Thymus (tissue), 11 donors: ENCODE measurements at regions not wholly inside any gene's neighbourhood (a gene's known extent, or its start where the extent isn't known, plus 50 kb on each side); places are given as distances from the start of the nearest gene placed in this dataset.

ENCODE experiments used
- DNase-seq, 9 donors: peaks; one replicate each; pipeline ENCODE4 v3.0.0-alpha.2; 2013; ENCODE audit warnings: low spot score in 9 of 9, low read depth in 6 of 9, missing footprints in 1 of 9
- H3K27ac ChIP-seq, 2 donors: one replicate each; pipeline ENCODE4 v1.5.1; 2013; ENCODE audit warnings: control low read depth in 1 of 2, low read depth in 1 of 2, low read length in 1 of 2, mild to moderate bottlenecking in 1 of 2, moderate library complexity in 1 of 2
- H3K27me3 ChIP-seq, 2 donors: one replicate each; pipeline ENCODE4 v1.5.1; 2013; ENCODE audit warnings: low read length in 1 of 2; ENCODE audit not compliant: control insufficient read depth in 2 of 2, insufficient read depth in 1 of 2
- H3K36me3 ChIP-seq, 2 donors: one replicate each; pipeline ENCODE4 v1.5.1; 2013; ENCODE audit warnings: low read length in 1 of 2, mild to moderate bottlenecking in 1 of 2, moderate library complexity in 1 of 2; ENCODE audit not compliant: control insufficient read depth in 2 of 2, insufficient read depth in 2 of 2
- H3K4me1 ChIP-seq, 2 donors: one replicate each; pipeline ENCODE4 v1.5.1; 2013; ENCODE audit warnings: low read length in 2 of 2; ENCODE audit not compliant: control insufficient read depth in 2 of 2, insufficient read depth in 2 of 2
- H3K4me3 ChIP-seq, 2 donors: one replicate each; pipeline ENCODE4 v1.5.1; 2013; ENCODE audit warnings: low read length in 2 of 2, control low read depth in 1 of 2, mild to moderate bottlenecking in 1 of 2
- H3K9me3 ChIP-seq, 2 donors: one replicate each; pipeline ENCODE4 v1.5.1; 2013; ENCODE audit warnings: low read length in 1 of 2, mild to moderate bottlenecking in 1 of 2; ENCODE audit not compliant: control insufficient read depth in 2 of 2, insufficient read depth in 1 of 2
- WGBS: extraction: QIAGEN DNeasy Blood & Tissue Kit; methylation state at CpG from one replicate; pipeline ENCODE4 v1.1.7; 2013; 5-methylcytosine and 5-hydroxymethylcytosine counted together
- donor health status: healthy.

GRCh38 chr12:75716291-75717025, 205.0 kb upstream of the KRR1 start:
- Histone ChIP-seq H3K27ac (no peak overlapping the region), H3K4me1 (no peaks in the 10 kb centered on the region), H3K27me3 (no peaks in the 10 kb centered on the region), H3K9me3 (no peaks in the 10 kb centered on the region), H3K36me3 (no peaks in the 10 kb centered on the region), H3K4me3 (no peak overlapping the region)
- DNase-seq: no peak
- 89% methylated on average over 5 of the region's 5 CpGs for WGBS

GRCh38 chr12:75715682-75716081, 204.3 kb upstream of the KRR1 start:
- Histone ChIP-seq H3K27ac (no peak overlapping the region), H3K27me3 (no peaks in the 10 kb centered on the region), H3K9me3 (no peaks in the 10 kb centered on the region), H3K36me3 (no peaks in the 10 kb centered on the region), H3K4me1 (no peaks in the 10 kb centered on the region), H3K4me3 (no peak overlapping the region)
- no peak for DNase-seq
- 95% methylated on average over 6 of the region's 6 CpGs for WGBS

DNA sequence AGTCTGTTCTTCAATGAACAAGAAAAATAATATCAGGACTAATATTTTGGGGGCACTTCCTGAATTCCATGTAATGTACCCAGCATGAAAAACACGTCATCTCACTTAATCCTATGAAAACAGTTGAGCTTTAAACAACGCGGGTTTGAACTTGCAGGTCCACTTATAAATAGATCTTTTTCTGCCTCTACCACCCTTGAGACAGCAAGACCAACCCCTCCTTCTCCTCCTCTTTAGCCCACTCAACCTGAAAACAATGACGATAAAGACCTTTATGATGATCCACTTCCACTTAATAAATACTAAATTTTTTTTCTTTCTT, 203.9 kb upstream of the KRR1 start:
- H3K4me3 ChIP-seq: no peak overlapping the region
- H3K36me3 ChIP-seq: no peaks in the 10 kb centered on the region
- WGBS: 96% methylated on average over 4 of the region's 4 CpGs
- H3K27ac ChIP-seq: no peak overlapping the region
- no peaks in the 10 kb centered on the region for H3K4me1 ChIP-seq
- DNase-seq: no peak
- H3K27me3 ChIP-seq: no peaks in the 10 kb centered on the region
- no peaks in the 10 kb centered on the region for H3K9me3 ChIP-seq

DNA sequence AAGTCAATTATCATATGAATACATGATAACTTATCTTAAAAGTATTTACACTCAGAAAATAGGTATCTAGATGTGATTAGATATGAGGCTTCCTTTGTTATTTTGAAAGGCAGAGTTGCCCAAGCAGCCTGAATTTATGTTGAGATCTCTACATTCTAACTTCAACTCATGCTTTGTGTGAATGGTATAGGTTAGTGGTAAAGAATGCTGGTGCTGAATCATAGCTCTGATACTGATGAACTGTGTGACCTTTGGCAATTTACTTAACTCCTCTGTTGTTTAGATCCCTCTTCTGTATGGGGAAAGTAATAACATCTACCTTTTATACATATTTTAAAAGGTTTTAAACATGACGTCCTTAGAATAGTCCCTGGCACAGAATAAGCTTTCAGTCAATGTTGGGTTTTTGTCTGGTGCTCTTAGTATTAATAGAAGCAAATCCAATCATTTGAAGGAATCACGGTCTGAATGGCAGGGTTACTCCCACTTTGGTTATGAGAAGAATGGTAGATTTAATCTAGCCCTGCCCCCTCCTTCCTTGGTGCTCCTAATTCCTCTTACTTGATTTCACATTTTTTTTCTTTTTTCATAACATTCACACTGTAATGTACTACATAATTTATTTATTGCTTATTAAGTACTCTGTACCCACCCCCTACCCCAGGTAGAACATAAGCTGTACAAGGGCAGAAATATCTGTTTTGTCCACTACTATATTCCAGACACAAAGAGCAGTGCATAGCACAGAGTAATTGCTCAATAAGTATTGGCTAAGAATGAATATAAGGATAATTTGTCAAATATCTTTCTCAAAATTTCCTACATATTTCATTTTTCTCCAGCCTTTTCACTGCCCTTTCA, 203.3 kb upstream of the KRR1 start:
- Histone ChIP-seq H3K27me3 (no peaks in the 10 kb centered on the region), H3K36me3 (no peaks in the 10 kb centered on the region), H3K4me3 (no peak overlapping the region), H3K9me3 (no peaks in the 10 kb centered on the region), H3K4me1 (no peaks in the 10 kb centered on the region), H3K27ac (no peak overlapping the region)
- 96% methylated on average over 2 of the region's 2 CpGs for WGBS
- no peak for DNase-seq

DNA sequence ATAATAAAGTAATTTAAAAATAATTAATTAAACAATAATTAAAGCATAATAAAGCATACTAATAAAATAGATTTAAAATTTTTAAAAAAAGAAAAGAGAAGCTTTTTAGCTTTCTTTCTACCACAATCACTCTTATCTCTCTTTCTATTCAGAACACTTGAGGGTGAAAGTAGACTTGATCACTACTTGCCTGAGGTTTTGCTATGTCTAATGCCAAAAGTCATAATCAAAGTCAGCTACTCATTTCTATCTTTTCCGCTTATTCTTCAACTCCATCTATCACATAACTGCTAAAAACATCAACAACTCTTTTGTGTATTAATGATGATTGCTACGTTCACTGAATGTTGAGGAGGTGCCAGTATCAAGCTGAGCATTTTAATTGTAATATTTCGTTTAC, 202.0 kb upstream of the KRR1 start:
- no peaks in the 10 kb centered on the region for H3K36me3 ChIP-seq
- H3K4me1 ChIP-seq: no peaks in the 10 kb centered on the region
- H3K4me3 ChIP-seq: no peak overlapping the region
- no peaks in the 10 kb centered on the region for H3K27me3 ChIP-seq
- H3K9me3 ChIP-seq: no peaks in the 10 kb centered on the region
- WGBS: 90% methylated on average over 3 of the region's 3 CpGs
- no peak overlapping the region for H3K27ac ChIP-seq
- no peak for DNase-seq

GRCh38 chr12:75712223-75712622, 200.8 kb upstream of the KRR1 start:
- no peak overlapping the region for H3K27ac ChIP-seq
- no peak for DNase-seq

GRCh38 chr12:75711271-75711670, 199.9 kb upstream of the KRR1 start:
- Histone ChIP-seq H3K36me3 (no peaks in the 10 kb centered on the region), H3K27ac (no peak overlapping the region), H3K9me3 (no peaks in the 10 kb centered on the region), H3K27me3 (no peaks in the 10 kb centered on the region), H3K4me1 (no peaks in the 10 kb centered on the region), H3K4me3 (no peak overlapping the region)
- DNase-seq: no peak
- 96% methylated on average over 2 of the region's 2 CpGs for WGBS

More at GRCh38 chr12:75712223-75712622, 200.8 kb upstream of the KRR1 start:
- no peaks in the 10 kb centered on the region for H3K36me3 ChIP-seq
- H3K27me3 ChIP-seq: no peaks in the 10 kb centered on the region
- no peak overlapping the region for H3K4me3 ChIP-seq
- H3K9me3 ChIP-seq: no peaks in the 10 kb centered on the region
- H3K4me1 ChIP-seq: no peaks in the 10 kb centered on the region

- H3K9me3 ChIP-seq: no peaks in the 10 kb centered on the region
- H3K27me3 ChIP-seq: no peaks in the 10 kb centered on the region
- no peak for DNase-seq
- 89% methylated on average over 2 of the region's 2 CpGs for WGBS
- H3K27ac ChIP-seq: no peak overlapping the region
- no peaks in the 10 kb centered on the region for H3K36me3 ChIP-seq
- no peaks in the 10 kb centered on the region for H3K4me1 ChIP-seq
- no peak overlapping the region for H3K4me3 ChIP-seq
Observed at GRCh38 chr12:75710361-75711069, 199.1 kb upstream of the KRR1 start.

GRCh38 chr12:75709503-75709902, 198.1 kb upstream of the KRR1 start:
- Histone ChIP-seq H3K27ac (no peak overlapping the region), H3K36me3 (no peaks in the 10 kb centered on the region), H3K4me1 (no peaks in the 10 kb centered on the region), H3K27me3 (no peaks in the 10 kb centered on the region), H3K9me3 (no peaks in the 10 kb centered on the region), H3K4me3 (no peak overlapping the region)
- WGBS: 94% methylated on average over 2 of the region's 2 CpGs
- no peak for DNase-seq
